ENCODE measurements at regions not wholly inside any gene's neighbourhood (a gene's known extent, or its start where the extent isn't known, plus 50 kb on each side); places are given as distances from the start of the nearest gene placed in this dataset.

GRCh38 chr10:4672201-4672600, 153.8 kb upstream of the AKR1E2 start:
- Histone ChIP-seq H3K36me3 (ENCODE audit: control insufficient read depth, low read length) (no peaks in the 10 kb centered on the region), H3K4me3 (ENCODE audit: low read length) (no peak overlapping the region), H3K4me2 (ENCODE audit: low read length) (no peak overlapping the region), H3K27me3 (ENCODE audit: control insufficient read depth, low read length) (no peaks in the 10 kb centered on the region), H3K79me2 (ENCODE audit: control insufficient read depth, low read length) (no peaks in the 10 kb centered on the region), H3K4me1 (ENCODE audit: control insufficient read depth, low read length) (no peaks in the 10 kb centered on the region), H3K27ac (ENCODE audit: low read depth, low read length) (no peak overlapping the region), H3K9me2 (replicated peaks; ENCODE audit: control insufficient read depth, low read length) (no peaks in the 10 kb centered on the region; the same call in 1 of the 2 replicates), H3K9me3 (ENCODE audit: control insufficient read depth, insufficient read depth, low read length) (no peaks in the 10 kb centered on the region), H4K20me1 (ENCODE audit: control insufficient read depth, insufficient read depth, low read depth, low read length) (no peaks in the 10 kb centered on the region), H3F3A (ENCODE audit: control insufficient read depth, insufficient read depth) (no peaks in the 10 kb centered on the region)
- no peak for TF ChIP-seq EZH2phosphoT487 (IDR thresholded peaks at IDR 0.05; ENCODE audit: borderline replicate concordance, low read length)

- Histone ChIP-seq H3K9me2 (replicated peaks; ENCODE audit: control insufficient read depth, low read length) (no peaks in the 10 kb centered on the region; the same call in 1 of the 2 replicates), H3K4me1 (ENCODE audit: control insufficient read depth, low read length) (no peaks in the 10 kb centered on the region), H4K20me1 (ENCODE audit: control insufficient read depth, insufficient read depth, low read depth, low read length) (no peaks in the 10 kb centered on the region), H3K27ac (ENCODE audit: low read depth, low read length) (no peak overlapping the region), H3K36me3 (ENCODE audit: control insufficient read depth, low read length) (no peaks in the 10 kb centered on the region), H3K27me3 (ENCODE audit: control insufficient read depth, low read length) (no peaks in the 10 kb centered on the region), H3K4me3 (ENCODE audit: low read length) (no peak overlapping the region), H3K9me3 (ENCODE audit: control insufficient read depth, insufficient read depth, low read length) (no peaks in the 10 kb centered on the region), H3K79me2 (ENCODE audit: control insufficient read depth, low read length) (no peaks in the 10 kb centered on the region), H3F3A (ENCODE audit: control insufficient read depth, insufficient read depth) (no peaks in the 10 kb centered on the region), H3K4me2 (ENCODE audit: low read length) (no peak overlapping the region)
- no peak for TF ChIP-seq EZH2phosphoT487 (IDR thresholded peaks at IDR 0.05; ENCODE audit: borderline replicate concordance, low read length)
- no peak for TF ChIP-seq CTCF (IDR thresholded peaks at IDR 0.05; ENCODE audit: low read depth, low read length, poor library complexity, severe bottlenecking)
Observed at GRCh38 chr10:4671451-4672145, 154.4 kb upstream of the AKR1E2 start.

GRCh38 chr10:4670737-4671136, 155.3 kb upstream of the AKR1E2 start:
- H3K27ac ChIP-seq (ENCODE audit: low read depth, low read length): no peak overlapping the region

More at GRCh38 chr10:4670737-4671136, 155.3 kb upstream of the AKR1E2 start:
- Histone ChIP-seq H3K79me2 (ENCODE audit: control insufficient read depth, low read length) (no peaks in the 10 kb centered on the region), H3K9me3 (ENCODE audit: control insufficient read depth, insufficient read depth, low read length) (no peaks in the 10 kb centered on the region), H4K20me1 (ENCODE audit: control insufficient read depth, insufficient read depth, low read depth, low read length) (no peaks in the 10 kb centered on the region), H3K4me2 (ENCODE audit: low read length) (no peak overlapping the region), H3K4me1 (ENCODE audit: control insufficient read depth, low read length) (no peaks in the 10 kb centered on the region), H3K9me2 (replicated peaks; ENCODE audit: control insufficient read depth, low read length) (no peaks in the 10 kb centered on the region; the same call in 1 of the 2 replicates), H3K27me3 (ENCODE audit: control insufficient read depth, low read length) (no peaks in the 10 kb centered on the region), H3K4me3 (ENCODE audit: low read length) (no peak overlapping the region), H3F3A (ENCODE audit: control insufficient read depth, insufficient read depth) (no peaks in the 10 kb centered on the region), H3K36me3 (ENCODE audit: control insufficient read depth, low read length) (no peaks in the 10 kb centered on the region)
- TF ChIP-seq EZH2phosphoT487 (IDR thresholded peaks at IDR 0.05; ENCODE audit: borderline replicate concordance, low read length) (no peak), CTCF (IDR thresholded peaks at IDR 0.05; ENCODE audit: low read depth, low read length, poor library complexity, severe bottlenecking) (no peak)
